Activated B cell treated with CpG ODN at 0.5 μM for 24 hours (primary cell): ENCODE measurements at regions not wholly inside any gene's neighbourhood (a gene's known extent, or its start where the extent isn't known, plus 50 kb on each side); places are given as distances from the start of the nearest gene placed in this dataset.
"Not testable (repeated sequence)": the region's sequence is repeated elsewhere in the genome, so short reads cannot be mapped to it uniquely, and the experiment has no call there.

Experiments used
- ATAC-seq: fragments of 200-7000 bp; cut with Tn5 transposase; one replicate; pipeline ENCODE4 v1.10.0; 2021; ENCODE audit warnings: low read depth, mild to moderate bottlenecking, moderate library complexity
- CTCF ChIA-PET: fragments of 350-600 bp; sonication (Branson Sonifier 250); formaldehyde crosslinking; loops from one replicate; lab custom pipeline; 2021; ENCODE audit warnings: antibody characterized with exemption; lab: Charles Lee
- POLR2A ChIA-PET: fragments of 350-600 bp; sonication (Branson Sonifier 250); formaldehyde crosslinking; loops from one replicate; lab custom pipeline; 2021; ENCODE audit warnings: antibody characterized with exemption; lab: Charles Lee
- DNase-seq: peaks from one replicate; pipeline ENCODE4 v3.0.0; 2022
- H3K27ac Mint-ChIP-seq: one replicate; pipeline ENCODE4 v1.8.0; 2020; ENCODE audit warnings: mixed read lengths
- H3K27me3 Mint-ChIP-seq: one replicate; pipeline ENCODE4 v1.8.0; 2021; ENCODE audit warnings: mixed read lengths
- H3K36me3 Mint-ChIP-seq: one replicate; pipeline ENCODE4 v1.8.0; 2021; ENCODE audit warnings: low read depth, mixed read lengths
- H3K4me1 Mint-ChIP-seq: one replicate; pipeline ENCODE4 v1.8.0; 2021; ENCODE audit warnings: mixed read lengths
- H3K4me3 Mint-ChIP-seq: one replicate; pipeline ENCODE4 v1.8.0; 2020; ENCODE audit warnings: mild to moderate bottlenecking, mixed read lengths
- H3K9me3 Mint-ChIP-seq: one replicate; pipeline ENCODE4 v1.8.0; 2020; ENCODE audit warnings: mixed read lengths
- CTCF ChIP-seq: fragments of 200-600 bp; IDR thresholded peaks from one replicate; pipeline ENCODE4 v1.8.0; 2022; ENCODE audit warnings: antibody characterized with exemption, mild to moderate bottlenecking
- intact Hi-C: fragments of 100-400 bp; cut with micrococcal nuclease; formaldehyde crosslinking; loops from one replicate; pipeline ENCODE4 v1.15.1; 2024

GRCh38 chr1:96882096-96882495 is 160.5 kb downstream of the PTBP2 start:
- no peaks in the 10 kb centered on the region for H3K4me1 Mint-ChIP-seq
- ATAC-seq = no peak
- DNase-seq = no peak
- intact Hi-C loops = no loop called here
- ChIA-PET POLR2A (no interaction called here), CTCF (no interaction called here)
- peaks cover 4% of the 10 kb centered on the region for H3K9me3 Mint-ChIP-seq
- H3K36me3 Mint-ChIP-seq = no peaks in the 10 kb centered on the region
- H3K27me3 Mint-ChIP-seq = no peaks in the 10 kb centered on the region
- no peak overlapping the region for H3K27ac Mint-ChIP-seq
- no peak for TF ChIP-seq CTCF
- H3K4me3 Mint-ChIP-seq = no peak overlapping the region

GRCh38 chr1:96886474-96886873 is 164.9 kb downstream of the PTBP2 start:
- H3K4me3 Mint-ChIP-seq = no peak overlapping the region
- no peak overlapping the region for H3K27ac Mint-ChIP-seq
- no peaks in the 10 kb centered on the region for H3K36me3 Mint-ChIP-seq
- no peak for TF ChIP-seq CTCF
- intact Hi-C loops = no loop called here
- CTCF ChIA-PET = no interaction called here
- H3K27me3 Mint-ChIP-seq = no peaks in the 10 kb centered on the region
- no peaks in the 10 kb centered on the region for H3K4me1 Mint-ChIP-seq
- DNase-seq = no peak
- POLR2A ChIA-PET = no interaction called here
- ATAC-seq = no peak
- H3K9me3 Mint-ChIP-seq = peaks cover 6% of the 10 kb centered on the region

- TF ChIP-seq CTCF = no peak
- Mint-ChIP-seq H3K36me3 (no peaks in the 10 kb centered on the region), H3K27me3 (no peaks in the 10 kb centered on the region), H3K4me1 (no peaks in the 10 kb centered on the region), H3K9me3 (peaks cover 6% of the 10 kb centered on the region), H3K4me3 (no peak overlapping the region), H3K27ac (no peak overlapping the region)
- POLR2A ChIA-PET = no interaction called here
- no peak for ATAC-seq
- intact Hi-C loops = no loop called here
- CTCF ChIA-PET = no interaction called here
- no peak for DNase-seq
These were observed 165.9 kb downstream of the PTBP2 start for GRCh38 chr1:96887501-96887900.

- no peak for DNase-seq
- Mint-ChIP-seq H3K27ac (no peak overlapping the region), H3K9me3 (peaks cover 13% of the 10 kb centered on the region), H3K27me3 (no peaks in the 10 kb centered on the region), H3K4me3 (no peak overlapping the region), H3K4me1 (no peaks in the 10 kb centered on the region), H3K36me3 (no peaks in the 10 kb centered on the region)
- ChIA-PET CTCF (no interaction called here), POLR2A (no interaction called here)
- ATAC-seq = no peak
- intact Hi-C loops = no loop called here
- no peak for TF ChIP-seq CTCF
These were observed 180.3 kb downstream of the PTBP2 start for GRCh38 chr1:96901783-96902363.

- ChIA-PET CTCF (no interaction called here), POLR2A (no interaction called here)
- DNase-seq = no peak
- intact Hi-C loops = no loop called here
- Mint-ChIP-seq H3K27ac (no peak overlapping the region), H3K4me3 (no peak overlapping the region), H3K36me3 (no peaks in the 10 kb centered on the region), H3K9me3 (peaks cover 2% of the 10 kb centered on the region), H3K27me3 (no peaks in the 10 kb centered on the region), H3K4me1 (no peaks in the 10 kb centered on the region)
- no peak for TF ChIP-seq CTCF
- no peak for ATAC-seq
These were observed 190.7 kb downstream of the PTBP2 start for GRCh38 chr1:96912248-96912647.

- POLR2A ChIA-PET, H3K4me3 Mint-ChIP-seq, H3K4me1 Mint-ChIP-seq, DNase-seq, H3K36me3 Mint-ChIP-seq, H3K9me3 Mint-ChIP-seq, ATAC-seq, H3K27me3 Mint-ChIP-seq, intact Hi-C loops, H3K27ac Mint-ChIP-seq, CTCF ChIA-PET: not testable (repeated sequence)
These were observed 194.1 kb downstream of the PTBP2 start for GRCh38 chr1:96915701-96916100.
